T1000 (cell line): ENCODE measurements at regions not wholly inside any gene's neighbourhood (a gene's known extent, or its start where the extent isn't known, plus 50 kb on each side); places are given as distances from the start of the nearest gene placed in this dataset.
"Not testable (repeated sequence)": the region's sequence is repeated elsewhere in the genome, so short reads cannot be mapped to it uniquely, and the experiment has no call there.

Source experiments
- DNase-seq: peaks from one replicate; lab custom pipeline; 2025; ENCODE audit warnings: mixed read lengths; lab: John Stamatoyannopoulos, UW

DNA sequence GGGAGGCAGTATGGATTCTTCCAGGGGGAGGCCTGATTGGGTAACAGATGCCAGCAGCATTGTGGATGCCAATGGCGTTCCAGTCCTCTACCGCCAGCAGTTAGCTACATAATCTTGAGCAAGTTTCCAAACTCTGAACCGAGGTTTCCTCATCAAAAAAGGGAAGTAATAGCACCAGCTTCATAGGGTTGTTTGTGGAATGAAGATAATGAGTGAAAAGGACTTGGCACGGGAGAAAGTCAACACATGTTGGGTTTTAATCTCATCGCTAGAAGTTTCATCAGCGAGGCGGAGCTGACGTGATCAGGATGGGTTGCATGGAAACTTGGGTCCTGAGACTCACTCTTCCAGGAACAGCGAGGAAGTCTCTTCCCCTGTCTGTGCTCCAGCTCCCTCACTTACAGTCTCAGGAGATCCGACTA, 266.7 kb downstream of the SH3BP4 start:
- DNase-seq, result no peak

GRCh38 chr2:235219048-235219447, 267.2 kb downstream of the SH3BP4 start:
- DNase-seq, result no peak

DNA sequence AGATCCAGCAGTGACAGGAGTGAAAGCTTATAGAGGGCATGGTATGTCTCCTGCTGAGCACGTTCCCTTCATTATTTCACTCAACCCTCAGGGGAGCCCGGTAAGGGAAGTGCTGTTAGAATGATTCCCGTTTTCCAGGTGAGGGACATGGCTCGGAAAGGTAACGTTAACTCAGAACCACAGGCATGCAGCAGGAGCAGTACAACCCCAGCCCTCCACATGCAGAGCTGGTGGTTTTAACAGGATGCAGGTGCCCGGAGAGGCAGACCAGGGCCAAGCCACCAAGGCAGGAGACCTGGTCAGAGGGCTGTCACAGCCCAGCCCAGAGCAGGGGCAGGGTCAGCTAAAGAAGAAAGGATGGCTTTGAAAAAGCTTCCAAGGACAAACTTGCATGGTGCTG, 268.5 kb downstream of the SH3BP4 start:
- DNase-seq, result no peak

- DNase-seq, result no peak
Observed at GRCh38 chr2:235223011-235223410, 270.8 kb upstream of the AGAP1 start.

GRCh38 chr2:235224410-235224809, 269.4 kb upstream of the AGAP1 start:
- DNase-seq, result no peak

- no peak for DNase-seq
Observed at GRCh38 chr2:235225261-235225660, 268.6 kb upstream of the AGAP1 start.

DNA sequence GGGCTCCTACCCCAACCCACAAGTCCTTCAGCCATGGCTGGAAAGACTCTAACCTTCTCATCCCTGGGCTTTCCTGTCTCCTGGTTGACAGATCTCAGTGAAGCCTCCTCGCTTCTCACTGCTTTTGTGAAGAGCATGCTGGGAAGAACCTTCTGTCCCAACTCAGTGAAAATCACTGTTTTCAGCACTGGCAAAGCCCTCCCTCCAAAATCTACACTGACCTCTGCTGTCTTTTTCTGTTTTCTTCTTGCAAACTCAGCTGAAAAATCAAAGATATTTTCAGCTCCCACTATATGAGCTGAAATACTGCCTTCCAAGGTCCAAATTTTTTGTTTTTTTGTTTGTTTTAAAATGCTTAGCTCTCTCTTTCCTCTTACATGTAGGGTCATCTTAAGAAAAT, 266.3 kb upstream of the AGAP1 start:
- DNase-seq, result no peak

- DNase-seq, result not testable (repeated sequence)
Observed at GRCh38 chr2:235228422-235228821, 265.4 kb upstream of the AGAP1 start.

DNA sequence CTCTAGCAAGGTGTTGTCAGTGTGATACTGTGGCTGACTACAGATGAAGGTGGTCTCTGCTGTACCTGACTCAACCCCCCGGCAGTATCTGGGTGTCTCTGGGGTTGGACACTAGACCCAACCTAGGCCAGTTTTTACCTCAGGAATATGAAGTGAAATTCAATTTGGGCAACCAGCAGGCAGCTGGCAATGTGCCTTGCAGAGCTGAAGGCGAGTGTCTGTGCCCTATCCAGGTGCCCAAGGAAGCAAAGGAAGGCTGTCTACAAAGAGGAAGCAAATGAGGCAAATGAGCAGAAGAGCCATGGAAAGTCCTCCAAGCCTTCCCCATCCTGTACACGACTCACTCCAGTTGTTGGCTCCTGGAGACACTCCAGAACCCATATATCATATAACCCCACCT, 264.6 kb upstream of the AGAP1 start:
- DNase-seq, result no peak

DNA sequence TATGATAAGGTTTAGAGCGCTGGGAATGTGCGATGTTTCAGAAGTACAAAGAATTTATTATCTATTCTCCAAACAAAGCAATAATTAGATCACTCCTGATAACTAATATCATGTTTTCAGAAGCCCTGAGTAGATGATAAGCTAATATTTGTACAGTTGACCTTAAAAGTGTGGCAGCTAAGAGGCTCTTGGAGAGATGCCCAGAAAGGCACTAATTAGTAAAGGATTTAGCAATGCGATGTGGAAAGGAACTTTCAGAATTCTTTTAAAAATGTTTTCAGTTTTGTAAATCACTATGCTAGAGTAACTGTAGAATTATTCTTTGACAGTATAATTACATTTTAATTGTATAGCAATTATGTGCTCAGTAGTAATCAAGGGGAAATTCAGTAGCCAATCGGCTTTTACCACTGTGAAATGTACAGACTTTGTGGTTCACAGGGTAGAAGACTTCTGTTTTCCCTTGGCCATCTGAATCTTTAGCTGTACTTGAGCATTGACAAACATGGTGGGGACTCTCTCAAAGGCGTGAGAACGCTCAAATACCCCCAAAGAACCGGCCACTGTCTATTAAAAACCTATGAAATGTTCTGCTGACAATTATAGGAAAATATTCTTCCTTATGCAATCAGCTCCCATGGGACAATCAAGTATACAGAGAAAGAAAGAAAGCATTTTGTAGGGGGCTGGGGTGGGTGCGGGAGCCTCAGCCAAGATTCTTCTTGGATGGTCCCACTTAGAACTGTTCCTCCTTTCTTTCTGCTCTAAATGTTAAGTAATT, 262.8 kb upstream of the AGAP1 start:
- DNase-seq, result no peak

- no peak for DNase-seq
Observed at GRCh38 chr2:235232449-235233433, 261.1 kb upstream of the AGAP1 start.

DNA sequence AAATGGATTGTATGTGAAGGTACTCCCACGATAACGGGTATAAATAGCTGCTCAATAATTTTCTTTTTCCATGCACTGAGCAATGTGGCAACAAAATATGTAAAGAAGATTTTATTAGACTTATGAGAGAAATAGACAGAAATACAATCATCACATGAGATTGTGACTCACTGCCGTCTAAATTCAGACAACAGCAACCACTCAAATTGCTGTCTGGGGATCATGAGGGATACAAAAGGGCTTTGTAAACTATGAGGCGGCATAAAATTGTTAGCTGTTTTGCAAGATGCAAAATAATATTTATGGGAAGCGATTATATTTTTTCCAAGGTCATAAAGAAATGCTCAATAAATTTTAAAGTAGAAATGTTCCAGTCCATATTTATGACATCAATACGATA, 259.1 kb upstream of the AGAP1 start:
- no peak for DNase-seq

DNA sequence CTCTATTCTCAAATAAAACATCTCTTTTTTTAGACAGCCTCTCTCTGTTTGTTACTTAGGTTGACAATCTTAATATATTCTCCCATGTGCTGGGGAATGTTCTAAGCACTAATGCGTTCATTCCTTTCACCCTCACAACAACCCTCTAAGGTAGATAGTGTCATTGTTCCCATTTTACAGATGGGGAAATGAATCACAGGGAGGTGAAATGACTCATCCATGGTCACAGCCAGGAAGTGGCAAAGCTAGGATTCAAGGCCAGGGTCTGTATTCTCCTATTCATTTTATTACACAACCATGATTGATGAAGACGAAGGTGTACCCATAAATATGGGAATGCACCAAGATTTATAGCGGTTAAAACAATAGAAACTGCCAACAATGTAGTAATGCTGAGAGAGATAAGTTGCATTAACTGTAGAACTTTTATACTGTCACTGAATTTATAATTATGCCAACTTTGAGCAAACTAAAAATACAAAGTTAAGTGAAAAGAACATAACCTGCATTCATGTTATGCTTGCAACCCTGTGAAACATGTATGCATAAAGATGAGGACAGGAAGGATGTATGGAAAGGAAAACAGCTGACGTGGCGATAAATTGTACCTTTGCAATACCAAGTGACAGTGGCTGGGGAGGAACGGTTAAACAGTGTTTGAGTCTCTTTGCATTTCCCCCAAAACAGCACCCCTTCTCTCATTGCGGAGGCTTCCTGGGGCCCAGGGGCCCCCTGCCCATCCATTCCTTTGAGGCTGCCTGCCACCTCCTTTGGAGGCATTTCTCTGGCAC, 257.7 kb upstream of the AGAP1 start:
- no peak for DNase-seq

GRCh38 chr2:235238537-235238936, 255.3 kb upstream of the AGAP1 start:
- DNase-seq, result no peak

GRCh38 chr2:235240574-235240973, 253.3 kb upstream of the AGAP1 start:
- no peak for DNase-seq

- DNase-seq, result no peak
Observed at GRCh38 chr2:235244255-235245220, 249.3 kb upstream of the AGAP1 start.

DNA sequence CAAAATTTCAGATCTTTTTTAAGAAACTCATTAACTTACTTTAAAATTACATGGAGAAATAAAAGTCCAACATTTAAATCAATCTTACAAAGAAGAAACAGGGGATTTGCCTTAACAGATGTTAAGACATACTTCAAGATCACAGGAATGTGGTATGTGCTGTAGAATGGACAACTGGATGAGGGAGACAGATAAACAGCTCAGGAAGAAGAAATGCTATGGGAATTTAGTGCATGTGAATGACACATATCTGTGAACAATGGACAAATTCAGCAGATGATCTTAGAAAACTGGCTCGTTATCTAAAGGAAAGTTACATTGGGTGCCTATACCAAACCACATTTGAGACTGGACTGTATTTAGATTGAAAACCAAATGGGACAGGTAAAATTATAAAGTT, 246.8 kb upstream of the AGAP1 start:
- no peak for DNase-seq

- DNase-seq, result no peak
Observed at GRCh38 chr2:235255693-235256092, 238.2 kb upstream of the AGAP1 start.

GRCh38 chr2:235257590-235257989, 236.3 kb upstream of the AGAP1 start:
- no peak for DNase-seq

DNA sequence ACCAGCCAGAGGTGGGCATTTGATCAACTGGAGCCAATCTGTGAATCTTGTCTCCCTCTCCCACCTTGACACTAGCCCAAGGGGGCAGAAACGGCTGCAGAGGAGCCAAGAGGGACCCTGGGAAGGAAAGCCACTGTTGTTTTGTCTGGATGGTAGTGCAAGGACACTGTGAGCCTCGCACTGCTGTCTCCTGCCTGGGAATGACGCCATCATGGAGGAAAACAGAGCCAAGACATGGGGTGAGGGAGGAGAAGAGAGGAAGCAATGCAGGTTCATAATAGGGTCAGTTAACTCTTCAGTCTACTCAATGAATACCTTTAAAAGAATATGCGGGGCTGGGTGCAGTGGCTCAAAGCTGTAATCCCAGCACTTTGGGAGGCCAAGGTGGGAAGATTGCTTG, 231.1 kb upstream of the AGAP1 start:
- DNase-seq, result no peak
